AG09319 (cell line): ENCODE measurements at regions not wholly inside any gene's neighbourhood (a gene's known extent, or its start where the extent isn't known, plus 50 kb on each side); places are given as distances from the start of the nearest gene placed in this dataset.
"Not testable (repeated sequence)": the region's sequence is repeated elsewhere in the genome, so short reads cannot be mapped to it uniquely, and the experiment has no call there.

ENCODE experiments used
- DNase-seq: peaks from one replicate; pipeline ENCODE4 v3.0.0-alpha.2; 2010; ENCODE audit warnings: low read depth; ENCODE audit errors: extremely low read depth
- CTCF ChIP-seq: IDR thresholded peaks from 2 replicates; pipeline ENCODE4 v1.5.1; 2011; ENCODE audit warnings: low read depth, mild to moderate bottlenecking, inconsistent platforms, low read length, moderate library complexity

GRCh38 chr2:216985658-216986141, 125.8 kb upstream of the TNP1 start:
- no peak for DNase-seq
- TF ChIP-seq CTCF: no peak

DNA sequence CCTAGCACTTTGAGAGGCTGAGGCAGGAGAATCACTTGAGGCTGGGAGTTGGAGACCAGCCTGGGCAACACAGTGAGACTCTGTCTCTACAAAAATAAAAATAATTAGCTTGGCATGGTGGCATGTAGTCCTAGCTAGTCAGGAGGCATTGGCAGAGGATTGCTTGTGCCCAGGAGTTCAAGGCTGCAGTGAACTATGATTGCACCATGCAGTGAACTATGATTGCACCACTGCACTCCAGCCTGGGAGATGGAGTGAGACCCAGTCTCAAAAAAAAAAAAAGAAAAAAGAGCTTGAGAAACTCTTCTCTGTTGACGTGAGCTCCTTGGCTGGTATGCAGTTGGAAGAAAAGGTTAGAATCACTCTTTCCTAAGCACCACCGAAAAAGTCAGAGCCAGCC, 125.1 kb upstream of the TNP1 start:
- no peak for DNase-seq
- TF ChIP-seq CTCF: no peak

- DNase-seq: not testable (repeated sequence)
Observed at GRCh38 chr2:216981951-216982350, 122.1 kb upstream of the TNP1 start.

GRCh38 chr2:216980510-216980909, 120.6 kb upstream of the TNP1 start:
- DNase-seq: not testable (repeated sequence)

- DNase-seq: no peak
- TF ChIP-seq CTCF: no peak
Observed at GRCh38 chr2:216974321-216975302, 114.7 kb upstream of the TNP1 start.

DNA sequence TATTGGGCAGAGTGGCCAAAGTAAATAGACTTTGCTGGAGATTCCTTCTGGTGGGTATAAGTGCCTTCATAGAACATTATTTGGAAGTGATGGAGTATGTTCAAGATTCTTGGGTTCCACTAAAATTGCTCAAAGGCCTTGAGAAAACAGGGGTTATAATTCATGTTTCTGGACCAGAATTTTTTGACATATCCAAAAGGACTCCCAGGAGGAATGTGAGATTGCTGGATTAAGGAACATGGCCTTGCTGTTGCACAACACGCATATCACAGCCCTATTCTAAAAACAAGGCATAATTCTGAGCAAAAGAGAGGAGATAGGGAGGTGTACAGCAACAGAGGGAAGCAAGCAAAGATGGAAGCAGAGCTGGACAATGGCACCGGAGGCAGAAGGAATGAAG, 111.7 kb upstream of the TNP1 start:
- no peak for DNase-seq
- no peak for TF ChIP-seq CTCF

GRCh38 chr2:216970359-216970915, 110.6 kb upstream of the TNP1 start:
- no peak for DNase-seq
- TF ChIP-seq CTCF: no peak

- DNase-seq: no peak
Observed at GRCh38 chr2:216967889-216968288, 108.0 kb upstream of the TNP1 start.

More at GRCh38 chr2:216967889-216968288, 108.0 kb upstream of the TNP1 start:
- TF ChIP-seq CTCF: no peak
